HCT116 (cell line): ENCODE measurements at regions not wholly inside any gene's neighbourhood (a gene's known extent, or its start where the extent isn't known, plus 50 kb on each side); places are given as distances from the start of the nearest gene placed in this dataset.

Experiments
- ATAC-seq: fragments of 200-7000 bp; cut with Tn5 transposase; 2 replicates; pipeline ENCODE4 v1.9.1; 2020; ENCODE audit warnings: mild to moderate bottlenecking, moderate library complexity
- BruUV-seq: library from RNA; stranded (reverse); fragments of 400-500 nt; replicated peaks from 2 replicates; lab custom pipeline; 2021; lab: Mats Ljungman, UMichigan
- CTCF ChIA-PET: fragments of 300-600 bp; sonication (Branson Sonifier 250); formaldehyde crosslinking; loops from one replicate; lab custom pipeline; 2021; ENCODE audit warnings: antibody characterized with exemption; lab: Charles Lee
- POLR2A ChIA-PET: fragments of 300-600, 350-600 bp; sonication (Branson Sonifier 250); formaldehyde crosslinking; loops from one replicate; lab custom pipeline; 2021; ENCODE audit warnings: antibody characterized with exemption; lab: Charles Lee
- RAD21 ChIA-PET, 2 experiments: fragments of 300-600 bp; sonication (Branson Sonifier 250); formaldehyde crosslinking; loops; one replicate each; lab custom pipeline; 2023; ENCODE audit warnings: low total read pairs in 2 of 2; ENCODE audit not compliant: uncharacterized antibody in 2 of 2, unreplicated experiment in 2 of 2, low non-redundant PET in 1 of 2; lab: Charles Lee
- DNase-seq: peaks from one replicate; pipeline ENCODE4 v3.0.0-alpha.2; 2010; ENCODE audit warnings: low read depth, low spot score
- H2AFZ ChIP-seq: fragments of 200-600 bp; shearing (Covaris generic), sonication (generic); 2 replicates; pipeline ENCODE4 v1.6.1; 2017; ENCODE audit warnings: low read depth, mixed run types, mixed read lengths, antibody characterized with exemption, low read length; ENCODE audit not compliant: poor library complexity, severe bottlenecking
- H3K27ac ChIP-seq: 2 replicates; pipeline ENCODE4 v1.5.1; 2012; ENCODE audit warnings: low read depth, low read length
- H3K27me3 ChIP-seq: fragments of 200-600 bp; sonication (generic); 2 replicates; pipeline ENCODE4 v1.6.1; 2016; ENCODE audit warnings: mixed run types, low read length, mixed read lengths; ENCODE audit not compliant: insufficient read depth
- H3K36me3 ChIP-seq, 2 experiments: fragments of 200-500 bp in 1 of 2; fragments of 200-600 bp in 1 of 2; sonication (Bioruptor generic) in 1 of 2; sonication (generic) in 1 of 2; 2 replicates each; pipeline versions ENCODE4 v1.5.1 to v1.6.1; 2014 to 2016; ENCODE audit warnings: low read length in 2 of 2, inconsistent platforms in 1 of 2, mixed read lengths in 1 of 2, mixed run types in 1 of 2; ENCODE audit not compliant: insufficient read depth in 2 of 2, control insufficient read depth in 1 of 2
- H3K4me1 ChIP-seq, 2 experiments: fragments of 200-600 bp in 1 of 2; sonication (generic) in 1 of 2; 2 replicates each; pipeline versions ENCODE4 v1.5.1 to v1.6.1; 2012 to 2017; ENCODE audit warnings: low read length in 2 of 2, inconsistent platforms in 1 of 2, mild to moderate bottlenecking in 1 of 2, mixed read lengths in 1 of 2, mixed run types in 1 of 2, moderate library complexity in 1 of 2; ENCODE audit not compliant: insufficient read depth in 2 of 2, control insufficient read depth in 1 of 2
- H3K4me2 ChIP-seq: fragments of 200-600 bp; sonication (generic); 2 replicates; pipeline ENCODE4 v1.6.1; 2017; ENCODE audit warnings: mixed run types, low read length, mixed read lengths
- H3K4me3 ChIP-seq, 2 experiments: fragments of 200-600 bp in 1 of 2; sonication (generic) in 1 of 2; replicated peaks in 1 of 2; 2 replicates each; pipeline ENCODE4 v1.5.1; 2011 to 2016; ENCODE audit warnings: low read length in 2 of 2, control low read depth in 1 of 2, low read depth in 1 of 2, mild to moderate bottlenecking in 1 of 2, mixed read lengths in 1 of 2, mixed run types in 1 of 2
- H3K79me2 ChIP-seq: fragments of 200-600 bp; sonication (generic); 2 replicates; pipeline ENCODE4 v1.6.1; 2017; ENCODE audit warnings: mild to moderate bottlenecking, mixed run types, low read length, moderate library complexity, mixed read lengths; ENCODE audit not compliant: insufficient read depth
- H3K9ac ChIP-seq: fragments of 200-600 bp; sonication (generic); 2 replicates; pipeline ENCODE4 v1.6.1; 2016; ENCODE audit warnings: low read length, mixed read lengths
- H3K9me2 ChIP-seq: fragments of 200-600 bp; sonication (generic), shearing (Covaris generic); 2 replicates; pipeline ENCODE4 v1.6.1; 2017; ENCODE audit warnings: mixed run types, mild to moderate bottlenecking, moderate library complexity; ENCODE audit not compliant: insufficient read depth
- H3K9me3 ChIP-seq, 2 experiments: fragments of 200-500 bp in 1 of 2; fragments of 200-600 bp in 1 of 2; sonication (Bioruptor generic) in 1 of 2; sonication (generic) in 1 of 2; 2 replicates each; pipeline ENCODE4 v1.6.1; 2014 to 2017; ENCODE audit warnings: low read length in 2 of 2, mixed read lengths in 2 of 2, inconsistent platforms in 1 of 2, low read depth in 1 of 2, mild to moderate bottlenecking in 1 of 2, mixed run types in 1 of 2, moderate library complexity in 1 of 2; ENCODE audit not compliant: control insufficient read depth in 1 of 2, insufficient read depth in 1 of 2
- H4K20me1 ChIP-seq: fragments of 200-600 bp; sonication (generic), shearing (Covaris generic); 2 replicates; pipeline ENCODE4 v1.6.1; 2017; ENCODE audit warnings: mixed run types, mild to moderate bottlenecking, moderate library complexity; ENCODE audit not compliant: insufficient read depth
- CEBPB ChIP-seq: IDR thresholded peaks from 2 replicates; pipeline ENCODE4 v1.6.1; 2012; ENCODE audit warnings: low read depth
- ELF1 ChIP-seq: IDR thresholded peaks from 2 replicates; pipeline ENCODE4 v1.6.1; 2012; ENCODE audit warnings: low read depth, borderline replicate concordance
- EZH2 ChIP-seq: fragments of 200-600 bp; sonication (generic); IDR thresholded peaks from 2 replicates; pipeline ENCODE4 v1.6.1; 2017; ENCODE audit warnings: antibody characterized with exemption, mixed run types
- EZH2phosphoT487 ChIP-seq: fragments of 200-600 bp; IDR thresholded peaks from 2 replicates; pipeline ENCODE4 v1.6.1; 2018; ENCODE audit warnings: antibody characterized with exemption, borderline replicate concordance
- JUND ChIP-seq: IDR thresholded peaks from 2 replicates; pipeline ENCODE4 v1.6.1; 2012
- POLR2A ChIP-seq: IDR thresholded peaks from 2 replicates; pipeline ENCODE4 v1.7.0; 2011; ENCODE audit warnings: borderline replicate concordance; ENCODE audit not compliant: insufficient read depth, insufficient read length; ENCODE audit errors: extremely low read depth
- SP1 ChIP-seq: IDR thresholded peaks from 2 replicates; pipeline ENCODE4 v1.6.1; 2012; ENCODE audit warnings: low read depth
- TCF7L2 ChIP-seq: IDR thresholded peaks from 2 replicates; pipeline ENCODE4 v1.7.0; 2011; ENCODE audit warnings: borderline replicate concordance, inconsistent platforms; ENCODE audit not compliant: insufficient read depth, insufficient read length; ENCODE audit errors: extremely low read depth
- YY1 ChIP-seq: IDR thresholded peaks from 2 replicates; pipeline ENCODE4 v1.6.1; 2011; ENCODE audit warnings: low read length, low read depth, moderate library complexity, mild to moderate bottlenecking; ENCODE audit not compliant: insufficient replicate concordance; ENCODE audit errors: extremely low read depth
- intact Hi-C: fragments of 100-400 bp; cut with micrococcal nuclease; formaldehyde crosslinking; loops from 2 replicates; pipeline ENCODE4 v1.10.0; 2022
- TF ChIP-seq, protein P1 (sequence below): IDR thresholded peaks from 2 replicates; pipeline ENCODE4 v1.6.1; 2011; ENCODE audit warnings: mild to moderate bottlenecking, low read length, moderate library complexity; ENCODE audit not compliant: insufficient replicate concordance; ENCODE audit errors: extremely low read depth

DNA sequence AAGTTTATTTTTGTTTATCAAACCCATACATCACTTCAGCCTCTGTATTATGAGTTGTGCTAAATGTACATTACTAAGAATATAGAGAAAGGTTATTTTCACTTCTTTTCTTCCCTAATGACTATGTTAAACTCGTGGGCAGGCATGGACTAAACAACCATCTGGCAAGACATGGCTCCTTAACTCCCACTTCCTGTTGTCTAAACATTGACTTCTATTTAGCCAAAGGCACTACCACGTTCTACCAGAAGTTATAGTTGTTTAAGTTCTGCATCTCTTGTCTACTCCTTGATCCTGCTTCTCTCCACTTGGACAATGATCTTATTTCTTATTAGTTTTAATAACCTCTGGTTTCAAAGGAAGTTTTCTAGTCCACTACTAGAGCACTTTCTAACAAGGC is 136.1 kb downstream of the MACIR start:
- no peak overlapping the region for H3K9ac ChIP-seq
- no peaks in the 10 kb centered on the region for H3K36me3 ChIP-seq
- intact Hi-C loops = no loop called here
- BruUV-seq = no TSS peak
- no peak overlapping the region for H3K27ac ChIP-seq
- H3K4me3 ChIP-seq = no peak overlapping the region
- H3K27me3 ChIP-seq = no peaks in the 10 kb centered on the region
- no peaks in the 10 kb centered on the region for H3K4me1 ChIP-seq
- H3K79me2 ChIP-seq = no peaks in the 10 kb centered on the region
- ATAC-seq (no peak), DNase-seq (no peak)
- CTCF ChIA-PET = no interaction called here
- H2AFZ ChIP-seq = no peak overlapping the region
- TF ChIP-seq, protein P1, sequence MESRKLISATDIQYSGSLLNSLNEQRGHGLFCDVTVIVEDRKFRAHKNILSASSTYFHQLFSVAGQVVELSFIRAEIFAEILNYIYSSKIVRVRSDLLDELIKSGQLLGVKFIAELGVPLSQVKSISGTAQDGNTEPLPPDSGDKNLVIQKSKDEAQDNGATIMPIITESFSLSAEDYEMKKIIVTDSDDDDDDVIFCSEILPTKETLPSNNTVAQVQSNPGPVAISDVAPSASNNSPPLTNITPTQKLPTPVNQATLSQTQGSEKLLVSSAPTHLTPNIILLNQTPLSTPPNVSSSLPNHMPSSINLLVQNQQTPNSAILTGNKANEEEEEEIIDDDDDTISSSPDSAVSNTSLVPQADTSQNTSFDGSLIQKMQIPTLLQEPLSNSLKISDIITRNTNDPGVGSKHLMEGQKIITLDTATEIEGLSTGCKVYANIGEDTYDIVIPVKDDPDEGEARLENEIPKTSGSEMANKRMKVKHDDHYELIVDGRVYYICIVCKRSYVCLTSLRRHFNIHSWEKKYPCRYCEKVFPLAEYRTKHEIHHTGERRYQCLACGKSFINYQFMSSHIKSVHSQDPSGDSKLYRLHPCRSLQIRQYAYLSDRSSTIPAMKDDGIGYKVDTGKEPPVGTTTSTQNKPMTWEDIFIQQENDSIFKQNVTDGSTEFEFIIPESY = no peak
- TF ChIP-seq EZH2phosphoT487 (no peak), SP1 (no peak), CEBPB (no peak), EZH2 (no peak)
- H3K9me3 ChIP-seq = no peaks in the 10 kb centered on the region
- H3K4me2 ChIP-seq = no peak overlapping the region
- RAD21 ChIA-PET = no interaction called here
- no peaks in the 10 kb centered on the region for H3K9me2 ChIP-seq
- no peaks in the 10 kb centered on the region for H4K20me1 ChIP-seq
- POLR2A ChIA-PET = no interaction called here

DNA sequence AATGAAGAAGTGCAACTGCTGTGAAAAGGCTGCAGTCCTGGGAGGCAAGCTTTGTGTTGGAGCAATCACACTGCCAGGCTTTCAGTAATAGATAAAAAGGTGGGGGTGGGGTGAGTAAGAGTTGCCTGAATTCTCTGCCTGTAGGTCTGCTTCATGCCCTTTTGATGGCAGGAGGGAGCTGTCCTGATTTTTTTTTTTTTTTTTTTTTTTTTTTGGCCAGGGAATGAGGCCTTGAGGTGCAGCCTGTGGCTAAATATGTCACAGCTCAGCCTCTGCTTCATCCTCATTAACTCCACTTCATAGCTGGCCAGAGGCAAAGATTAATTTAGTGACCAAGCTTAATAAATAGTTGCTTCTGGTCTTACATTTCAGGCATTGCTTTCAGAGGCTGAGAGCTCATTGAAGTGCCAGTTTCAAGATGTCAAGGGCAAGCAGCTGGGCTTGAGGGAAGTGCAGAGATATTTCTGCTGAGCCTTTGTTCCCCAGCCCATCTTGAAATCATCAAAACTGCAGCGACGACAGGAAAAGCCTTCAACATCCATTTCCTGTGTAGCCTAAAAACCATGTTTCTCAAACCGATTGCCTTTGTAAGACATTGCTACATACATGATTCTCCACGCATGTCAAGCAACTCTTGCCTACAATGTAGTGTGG is 134.7 kb downstream of the MACIR start:
- no peaks in the 10 kb centered on the region for H3K9me3 ChIP-seq
- ChIA-PET POLR2A (no interaction called here), RAD21 (interaction anchor here in 1 of 2 experiments (1.0 kb wide), 1 partner anchor 82 kb away, joined by 4 read pairs; no protein-coding TSS in a partner anchor), CTCF (interaction anchor here (0.9 kb wide), 1 partner anchor 13 kb away, joined by 3 read pairs; no protein-coding TSS in a partner anchor)
- DNase-seq = no peak
- H3K4me3 ChIP-seq = no peak overlapping the region
- H3K4me2 ChIP-seq = no peak overlapping the region
- H2AFZ ChIP-seq = no peak overlapping the region
- no peak for ATAC-seq
- BruUV-seq = no TSS peak
- intact Hi-C loops = no loop called here
- H4K20me1 ChIP-seq = no peaks in the 10 kb centered on the region
- no peak overlapping the region for H3K9ac ChIP-seq
- H3K79me2 ChIP-seq = no peaks in the 10 kb centered on the region
- no peak overlapping the region for H3K27ac ChIP-seq
- no peaks in the 10 kb centered on the region for H3K36me3 ChIP-seq
- H3K4me1 ChIP-seq = no peaks in the 10 kb centered on the region
- H3K9me2 ChIP-seq = no peaks in the 10 kb centered on the region
- H3K27me3 ChIP-seq = no peaks in the 10 kb centered on the region
- TF ChIP-seq ELF1 = no peak
- TF ChIP-seq, protein P1 = no peak
- no peak for TF ChIP-seq EZH2phosphoT487
- TF ChIP-seq EZH2 = no peak
- no peak for TF ChIP-seq YY1
- TF ChIP-seq TCF7L2 = no peak
- no peak for TF ChIP-seq JUND
- TF ChIP-seq POLR2A = no peak
